ENCODE measurements at regions not wholly inside any gene's neighbourhood (a gene's known extent, or its start where the extent isn't known, plus 50 kb on each side); places are given as distances from the start of the nearest gene placed in this dataset.

- ChIA-PET CTCF (no interaction called here), POLR2A (no interaction called here)
- H3K9me3 ChIP-seq (ENCODE audit: control insufficient read depth, insufficient read depth, low read depth, low read length): no peaks in the 10 kb centered on the region
- H3K27ac ChIP-seq (ENCODE audit: extremely low read depth, low read depth, low read length): no peak overlapping the region
- no peaks in the 10 kb centered on the region for H3K36me3 ChIP-seq (ENCODE audit: control insufficient read depth in 2 of 2, insufficient read depth in 1 of 2, low read length in 2 of 2)
- H3K4me1 ChIP-seq (ENCODE audit: control insufficient read depth, insufficient read depth, low read length): no peaks in the 10 kb centered on the region
- H3K4me3 ChIP-seq (ENCODE audit: low read depth, low read length): no peak overlapping the region
- TF ChIP-seq ZNF132 (tag by site-specific recombination; IDR thresholded peaks at IDR 0.05; ENCODE audit: borderline replicate concordance): no peak
- TF ChIP-seq SP7 (tag by site-specific recombination; IDR thresholded peaks at IDR 0.05): no peak
- no peak for TF ChIP-seq RBAK (tag by site-specific recombination; IDR thresholded peaks at IDR 0.05)
- TF ChIP-seq ZNF175 (tag by site-specific recombination; IDR thresholded peaks at IDR 0.05): no peak
- TF ChIP-seq ZNF623 (tag by site-specific recombination; IDR thresholded peaks at IDR 0.05): no peak
Observed at GRCh38 chr4:4719436-4719835, 140.0 kb upstream of the MSX1 start.

- POLR2A ChIA-PET: no interaction called here
- TF ChIP-seq ZNF23 (tag by site-specific recombination; IDR thresholded peaks at IDR 0.05; ENCODE audit: borderline replicate concordance) (no peak), ZNF837 (tag by site-specific recombination; IDR thresholded peaks at IDR 0.05) (no peak), ZNF513 (tag by site-specific recombination; IDR thresholded peaks at IDR 0.05) (no peak), ZNF292 (tag by site-specific recombination; IDR thresholded peaks at IDR 0.05; ENCODE audit: borderline replicate concordance, low read depth) (no peak), ZNF148 (tag by site-specific recombination; IDR thresholded peaks at IDR 0.05; ENCODE audit: borderline replicate concordance) (no peak), ZNF658 (tag by site-specific recombination; IDR thresholded peaks at IDR 0.05) (no peak), SALL2 (tag by site-specific recombination; IDR thresholded peaks at IDR 0.05; ENCODE audit: borderline replicate concordance) (no peak), PRDM10 (tag by site-specific recombination; IDR thresholded peaks at IDR 0.05) (no peak), BCL6B (tag by site-specific recombination; IDR thresholded peaks at IDR 0.05) (no peak), PATZ1 (tag by site-specific recombination; IDR thresholded peaks at IDR 0.05) (no peak), WT1 (tag by site-specific recombination; IDR thresholded peaks at IDR 0.05) (no peak), ZIC2 (tag by site-specific recombination; IDR thresholded peaks at IDR 0.05) (no peak), SP3 (tag by site-specific recombination; IDR thresholded peaks at IDR 0.05) (no peak)
- CTCF ChIA-PET: no interaction called here
- H3K9me3 ChIP-seq (ENCODE audit: control insufficient read depth, insufficient read depth, low read depth, low read length): no peaks in the 10 kb centered on the region
- H3K4me1 ChIP-seq (ENCODE audit: control insufficient read depth, insufficient read depth, low read length): no peaks in the 10 kb centered on the region
- no peaks in the 10 kb centered on the region for H3K36me3 ChIP-seq (ENCODE audit: control insufficient read depth in 2 of 2, insufficient read depth in 1 of 2, low read length in 2 of 2)
- H3K27ac ChIP-seq (ENCODE audit: extremely low read depth, low read depth, low read length): no peak overlapping the region
- H3K4me3 ChIP-seq (ENCODE audit: low read depth, low read length): no peak overlapping the region
Observed at GRCh38 chr4:4717692-4718091, 141.8 kb upstream of the MSX1 start.

Measured in HEK293 (cell line).